ENCODE measurements at regions not wholly inside any gene's neighbourhood (a gene's known extent, or its start where the extent isn't known, plus 50 kb on each side); places are given as distances from the start of the nearest gene placed in this dataset.
"Not testable (repeated sequence)": the region's sequence is repeated elsewhere in the genome, so short reads cannot be mapped to it uniquely, and the experiment has no call there.

- no peak for TF ChIP-seq CTCF (IDR thresholded peaks at IDR 0.05)
- no peak for TF ChIP-seq POLR2A (IDR thresholded peaks at IDR 0.05)
- no peaks in the 10 kb centered on the region for H3K9me3 ChIP-seq
- H3K4me3 ChIP-seq = no peak overlapping the region
- no peaks in the 10 kb centered on the region for H3K27me3 ChIP-seq
- no peaks in the 10 kb centered on the region for H3K36me3 ChIP-seq
- intact Hi-C loops (cut with DNase I) = no loop called here
- no peak for DNase-seq
- no peaks in the 10 kb centered on the region for H3K4me1 ChIP-seq
- 54 to 81% methylated on average over 2 of the region's 2 CpGs for WGBS, 2 donors
- no peak overlapping the region for H3K27ac ChIP-seq
These were observed 642.8 kb upstream of the NR2F2 start for GRCh38 chr15:95687686-95688085.

- H3K27me3 ChIP-seq = no peaks in the 10 kb centered on the region
- peaks cover 0 to 24% (median 20%) of the 10 kb centered on the region in 3 donors for H3K9me3 ChIP-seq
- no peak for DNase-seq
- H3K4me1 ChIP-seq = no peaks in the 10 kb centered on the region
- 70 to 74% methylated on average over 7 of the region's 7 CpGs for WGBS, 2 donors
- H3K36me3 ChIP-seq = no peaks in the 10 kb centered on the region
- no peak overlapping the region for H3K4me3 ChIP-seq
- H3K27ac ChIP-seq = no peak overlapping the region
- intact Hi-C loops (cut with DNase I) = no loop called here
- no peak for TF ChIP-seq POLR2A (IDR thresholded peaks at IDR 0.05)
- no peak for TF ChIP-seq CTCF (IDR thresholded peaks at IDR 0.05)
These were observed 639.7 kb upstream of the NR2F2 start for GRCh38 chr15:95690631-95691340.

GRCh38 chr15:95693917-95694316, 636.6 kb upstream of the NR2F2 start:
- Histone ChIP-seq H3K36me3 (no peaks in the 10 kb centered on the region), H3K4me3 (no peak overlapping the region), H3K27ac (no peak overlapping the region), H3K9me3 (peaks cover 0 to 24% (median 20%) of the 10 kb centered on the region in 3 donors), H3K27me3 (no peaks in the 10 kb centered on the region), H3K4me1 (no peaks in the 10 kb centered on the region)
- 38 to 81% methylated on average over 1 of the region's 1 CpG for WGBS, 2 donors
- intact Hi-C loops (cut with DNase I) = no loop called here
- TF ChIP-seq POLR2A (IDR thresholded peaks at IDR 0.05) = no peak
- no peak for DNase-seq

GRCh38 chr15:95698230-95698629, 632.3 kb upstream of the NR2F2 start:
- DNase-seq = no peak
- Histone ChIP-seq H3K4me3 (no peak overlapping the region), H3K27ac (no peak overlapping the region), H3K36me3 (no peaks in the 10 kb centered on the region), H3K4me1 (no peaks in the 10 kb centered on the region), H3K9me3 (peaks cover 0 to 50% (median 32%) of the 10 kb centered on the region in 3 donors), H3K27me3 (no peaks in the 10 kb centered on the region)
- intact Hi-C loops (cut with DNase I) = no loop called here
- TF ChIP-seq CTCF (IDR thresholded peaks at IDR 0.05) (no peak), POLR2A (IDR thresholded peaks at IDR 0.05) (no peak)
- 28 to 36% methylated on average over 2 of the region's 2 CpGs for WGBS, 2 donors

- no peak overlapping the region for H3K27ac ChIP-seq
- TF ChIP-seq POLR2A (IDR thresholded peaks at IDR 0.05) (no peak), CTCF (IDR thresholded peaks at IDR 0.05) (no peak)
- H3K4me1 ChIP-seq = no peaks in the 10 kb centered on the region
- H3K4me3 ChIP-seq = no peak overlapping the region
- intact Hi-C loops (cut with DNase I) = no loop called here
- peaks cover 0 to 43% (median 25%) of the 10 kb centered on the region in 3 donors for H3K9me3 ChIP-seq
- no peak for DNase-seq
- no peaks in the 10 kb centered on the region for H3K36me3 ChIP-seq
- no peaks in the 10 kb centered on the region for H3K27me3 ChIP-seq
- 64 to 67% methylated on average over 2 of the region's 2 CpGs for WGBS, 2 donors
These were observed 631.5 kb upstream of the NR2F2 start for GRCh38 chr15:95698951-95699350.

GRCh38 chr15:95699578-95699977, 630.9 kb upstream of the NR2F2 start:
- WGBS, 2 donors = 38 to 81% methylated on average over 2 of the region's 2 CpGs
- Histone ChIP-seq H3K4me1 (no peaks in the 10 kb centered on the region), H3K36me3 (no peaks in the 10 kb centered on the region), H3K27ac (no peak overlapping the region), H3K4me3 (no peak overlapping the region), H3K27me3 (no peaks in the 10 kb centered on the region), H3K9me3 (peaks cover 0 to 38% (median 21%) of the 10 kb centered on the region in 3 donors)
- DNase-seq = no peak
- intact Hi-C loops (cut with DNase I) = no loop called here
- TF ChIP-seq POLR2A (IDR thresholded peaks at IDR 0.05) (no peak), CTCF (IDR thresholded peaks at IDR 0.05) (no peak)

GRCh38 chr15:95700692-95701091, 629.8 kb upstream of the NR2F2 start:
- H3K9me3 ChIP-seq = peaks cover 0 to 29% (median 14%) of the 10 kb centered on the region in 3 donors
- H3K4me1 ChIP-seq; H3K27me3 ChIP-seq; DNase-seq; H3K4me3 ChIP-seq; H3K27ac ChIP-seq; H3K36me3 ChIP-seq; intact Hi-C loops (cut with DNase I): not testable (repeated sequence)
- 63% methylated on average over 1 of the region's 1 CpG; no CpG with 5 or more reads in 1 of the 2 donors for WGBS, 2 donors
